Fibroblast of gingiva (primary cell): ENCODE measurements at regions not wholly inside any gene's neighbourhood (a gene's known extent, or its start where the extent isn't known, plus 50 kb on each side); places are given as distances from the start of the nearest gene placed in this dataset.
"Not testable (repeated sequence)": the region's sequence is repeated elsewhere in the genome, so short reads cannot be mapped to it uniquely, and the experiment has no call there.

Experiments
- DNase-seq: peaks from one replicate; pipeline ENCODE4 v3.0.0-alpha.2; 2011; ENCODE audit warnings: low read depth

DNA sequence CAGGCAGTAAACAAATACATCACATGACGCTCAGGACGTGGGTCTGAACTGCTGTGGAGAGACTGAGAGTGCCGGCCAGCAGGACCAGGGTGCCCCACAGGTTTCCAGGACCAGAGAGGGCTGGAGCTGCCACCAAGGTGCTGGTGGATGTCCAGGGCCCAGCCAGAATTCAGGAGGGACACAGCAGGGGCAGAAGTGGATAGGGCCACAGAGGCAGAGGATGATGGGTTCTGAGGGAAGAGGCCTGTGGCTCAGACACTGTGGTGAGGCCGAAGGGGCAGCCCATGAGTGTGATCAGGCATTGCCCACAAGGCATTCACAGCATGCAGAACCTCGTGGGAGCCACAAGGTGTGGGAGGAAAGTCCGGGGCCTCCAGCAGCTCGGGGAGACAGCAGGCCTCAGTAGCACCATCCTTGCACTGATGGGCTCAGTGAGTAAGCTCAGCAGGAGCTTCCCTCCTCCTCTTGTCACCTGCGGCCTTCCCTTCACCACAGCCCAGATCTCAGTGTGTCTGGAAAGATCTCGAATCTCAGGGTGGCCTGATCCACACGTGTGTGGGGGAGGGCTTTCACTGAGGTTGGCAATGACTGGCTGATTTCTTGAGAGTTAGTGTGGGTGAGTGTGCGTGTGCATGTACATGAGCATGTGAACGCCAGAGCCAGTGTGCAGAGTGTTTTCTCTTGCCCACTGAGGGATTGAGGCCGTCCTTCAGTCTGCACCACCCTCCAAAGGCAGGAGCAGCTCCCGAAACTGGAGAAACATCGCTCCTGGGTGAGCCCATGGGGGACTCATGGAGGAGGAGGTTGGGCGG is 181.8 kb upstream of the RAB6C start:
- DNase-seq: no peak

DNA sequence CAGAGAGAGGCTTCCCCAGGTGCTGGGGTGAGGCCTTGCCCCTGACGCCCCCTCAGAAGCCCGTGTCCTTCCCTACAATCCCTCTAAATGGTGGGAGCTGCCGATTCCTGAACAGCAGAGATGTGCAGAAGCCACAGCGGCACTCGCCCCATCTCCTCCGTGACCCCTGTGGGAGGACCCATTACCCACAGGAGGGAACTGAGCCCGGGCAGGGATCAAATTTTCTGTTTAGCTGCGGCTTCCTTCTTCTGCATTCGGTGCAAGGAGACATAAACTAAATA is 181.2 kb upstream of the RAB6C start:
- DNase-seq: no peak

DNA sequence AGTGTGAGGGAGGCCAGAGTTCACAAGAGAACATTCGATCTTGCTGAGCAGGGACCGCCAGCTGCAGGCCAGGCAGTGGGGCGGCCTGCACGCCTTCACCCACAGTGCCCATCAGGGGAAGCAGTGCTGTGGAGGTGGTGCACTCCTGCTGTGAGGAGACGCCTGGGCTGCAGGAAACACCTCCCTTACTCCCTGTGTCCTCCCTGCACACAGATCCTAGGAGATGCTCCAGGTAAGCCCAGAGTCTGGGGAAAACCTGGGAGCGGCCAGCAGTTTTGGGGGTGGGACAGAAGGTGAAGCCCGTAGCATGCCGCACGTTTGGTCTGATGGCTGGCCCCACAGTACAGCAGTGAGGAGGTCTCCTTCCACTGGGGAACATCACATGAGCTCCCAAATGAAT is 180.8 kb upstream of the RAB6C start:
- DNase-seq: no peak

DNA sequence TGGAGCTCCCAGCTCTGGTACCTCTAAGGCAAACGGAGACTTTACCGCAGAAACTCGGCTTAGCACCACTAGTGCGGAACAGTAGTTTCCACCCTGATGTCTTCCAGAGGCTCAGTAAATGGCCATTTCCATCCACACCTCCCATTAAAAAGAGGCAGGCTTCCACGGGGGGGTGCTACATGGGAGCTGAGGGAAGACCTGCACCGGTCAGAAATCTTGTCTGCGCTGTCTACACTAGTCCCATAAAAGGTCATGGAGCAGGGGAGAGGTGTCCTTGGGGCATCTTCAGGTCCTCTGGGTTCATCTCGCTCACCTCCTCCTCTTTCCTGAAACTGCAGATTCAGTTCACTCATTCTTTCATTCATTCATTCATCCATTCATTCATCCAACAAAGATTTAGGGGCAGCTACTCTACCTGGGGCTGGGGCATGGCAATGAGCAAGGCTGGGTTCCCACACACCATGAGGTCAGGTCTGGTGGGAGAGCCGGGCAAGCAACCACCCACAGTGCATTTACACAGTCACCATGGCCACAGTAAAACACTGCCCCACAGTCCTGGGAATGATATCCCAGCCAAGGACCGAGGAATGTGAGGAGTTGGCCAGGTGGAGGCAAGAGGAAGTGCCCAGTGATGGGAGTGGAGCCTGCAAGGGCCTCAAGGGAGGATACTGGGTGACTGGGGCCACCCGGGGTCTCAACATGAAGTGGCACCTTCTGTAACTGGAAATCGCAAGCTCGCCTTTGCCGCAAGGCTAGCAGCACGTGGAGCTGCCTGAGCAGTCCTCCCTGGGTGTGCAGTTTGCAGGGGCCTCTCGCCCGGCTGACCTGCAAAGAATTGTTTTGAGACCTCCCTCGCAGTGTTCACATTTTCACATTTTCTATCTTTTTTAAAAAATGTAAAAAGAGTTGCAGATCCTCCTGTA is 180.2 kb upstream of the RAB6C start:
- DNase-seq: no peak

DNA sequence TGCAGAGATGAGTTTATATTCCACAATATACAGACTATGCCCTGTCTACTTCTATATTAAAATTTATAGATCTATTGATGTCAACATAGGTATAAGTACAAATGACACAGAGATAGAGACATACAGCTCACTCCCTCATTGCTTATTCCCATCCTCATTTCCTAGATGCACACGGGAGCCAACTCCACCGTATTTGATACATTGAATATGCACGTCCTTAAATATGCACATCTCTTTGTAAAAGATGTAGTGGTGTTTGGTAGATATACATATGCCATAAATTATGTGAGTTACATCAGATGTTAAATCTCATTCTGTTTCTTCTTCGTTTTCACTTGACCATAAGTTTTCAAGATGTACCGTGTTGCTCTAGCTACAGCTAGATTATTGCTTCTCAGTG is 179.2 kb upstream of the RAB6C start:
- DNase-seq: no peak

DNA sequence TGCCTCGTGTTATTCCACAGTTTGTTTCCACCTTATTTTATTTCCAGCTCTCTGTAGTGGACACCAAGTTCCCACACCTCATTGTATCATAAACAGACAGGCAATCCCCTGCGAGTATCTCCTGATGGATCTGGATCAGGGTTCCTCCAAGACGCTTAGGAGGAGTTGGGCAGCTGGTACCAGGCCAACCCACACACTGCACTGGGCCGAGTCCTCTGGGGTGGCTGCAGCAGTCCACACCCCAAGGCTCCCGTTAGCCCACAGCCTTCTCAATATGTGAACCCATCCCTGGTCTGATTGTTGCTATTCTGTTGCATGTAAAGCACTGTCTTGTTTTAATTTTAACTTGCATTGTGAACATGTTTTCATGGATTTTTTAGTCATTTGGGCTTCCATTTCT is 178.8 kb upstream of the RAB6C start:
- DNase-seq: no peak

DNA sequence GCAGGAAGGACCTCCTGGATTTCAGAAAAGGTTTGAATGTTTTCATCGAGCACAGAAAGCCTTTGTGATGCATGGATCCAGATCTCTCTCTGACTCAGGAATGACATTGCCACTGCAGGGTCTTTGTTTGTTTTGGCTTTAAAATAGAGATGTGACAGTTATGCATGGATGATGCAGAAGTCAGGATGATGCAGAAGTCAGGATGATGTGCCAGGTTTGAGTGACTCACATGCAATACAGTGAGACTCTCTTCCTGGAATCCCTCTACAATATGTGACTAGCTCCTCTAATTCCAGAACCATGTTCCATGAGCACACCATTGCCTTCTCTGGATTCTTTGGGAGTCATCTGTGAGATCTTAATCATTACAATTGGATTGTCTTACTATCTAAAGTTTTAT is 177.9 kb upstream of the RAB6C start:
- no peak for DNase-seq

DNA sequence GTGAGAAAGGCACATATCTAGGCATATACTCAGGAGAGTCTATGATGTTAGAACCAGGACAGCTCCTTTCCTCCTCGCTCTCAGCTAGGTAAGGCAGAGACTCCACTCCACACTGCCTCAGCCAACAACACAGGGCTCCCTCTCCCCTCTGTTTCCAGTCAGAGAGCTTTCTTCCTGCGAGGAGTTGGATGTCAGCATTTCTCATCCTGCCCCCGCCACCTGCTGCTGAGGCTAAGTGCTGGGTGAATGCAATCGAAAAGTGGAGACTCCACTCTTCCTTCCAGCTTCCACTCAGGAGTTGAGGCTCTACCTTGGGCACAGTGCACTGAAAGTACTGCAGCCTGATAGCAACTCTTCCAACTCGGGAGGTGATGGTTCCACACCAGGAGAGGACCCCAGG is 177.2 kb upstream of the RAB6C start:
- DNase-seq: no peak

DNA sequence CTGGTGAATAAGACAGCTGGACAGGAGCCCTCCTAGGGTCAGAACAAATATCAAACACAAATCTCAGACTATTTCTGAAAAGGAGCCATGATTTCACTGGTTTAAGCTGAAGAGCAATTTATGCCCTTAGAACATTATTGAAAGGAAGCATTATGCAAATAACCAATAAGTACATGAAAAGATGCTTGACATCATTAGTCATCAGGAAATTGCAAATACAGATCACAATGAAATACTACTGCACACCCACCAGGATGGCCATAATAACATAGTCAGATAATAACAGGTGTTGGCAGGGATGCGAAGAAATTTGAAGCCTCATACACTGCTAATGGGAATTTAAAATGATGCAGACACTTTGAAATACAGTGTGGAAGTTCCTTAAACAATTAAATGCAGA is 176.4 kb upstream of the RAB6C start:
- no peak for DNase-seq

DNA sequence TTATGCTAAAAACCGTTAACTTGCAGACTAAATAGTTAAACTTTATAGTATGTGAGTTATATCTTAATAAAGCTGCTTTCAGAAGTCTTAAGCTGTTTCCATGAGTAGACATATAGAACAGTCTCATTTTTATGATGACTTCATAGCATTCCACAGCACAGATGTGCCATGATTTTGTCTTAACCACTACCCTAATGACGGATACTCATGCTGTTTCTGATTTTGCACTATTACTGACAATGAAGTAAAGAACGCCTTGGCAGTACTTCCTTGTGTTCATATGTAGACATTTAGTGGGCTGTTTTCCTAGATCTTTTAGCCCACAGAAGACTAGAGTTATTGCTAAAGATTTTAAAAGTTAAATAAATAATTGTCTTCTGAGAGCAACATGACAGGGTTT is 175.6 kb upstream of the RAB6C start:
- DNase-seq: no peak

DNA sequence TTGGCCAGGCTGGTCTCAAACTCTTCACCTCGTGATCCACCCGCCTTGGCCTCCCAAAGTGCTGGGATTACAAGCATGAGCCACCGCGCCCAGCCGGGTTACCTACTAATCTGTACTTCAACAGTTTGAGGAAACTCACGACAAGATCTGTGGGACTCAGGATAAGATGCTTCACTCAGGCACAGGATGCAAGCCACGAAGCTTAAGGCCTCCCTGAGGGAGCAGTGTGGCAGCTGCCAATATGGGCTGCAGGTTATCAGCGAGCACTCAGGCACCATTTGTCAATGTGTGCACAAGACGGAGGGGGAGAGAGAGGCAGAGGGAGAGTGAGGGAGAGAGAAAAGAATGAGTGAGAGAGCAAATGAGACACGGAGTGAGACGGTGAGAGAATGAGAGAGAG is 173.6 kb upstream of the RAB6C start:
- DNase-seq: no peak

DNA sequence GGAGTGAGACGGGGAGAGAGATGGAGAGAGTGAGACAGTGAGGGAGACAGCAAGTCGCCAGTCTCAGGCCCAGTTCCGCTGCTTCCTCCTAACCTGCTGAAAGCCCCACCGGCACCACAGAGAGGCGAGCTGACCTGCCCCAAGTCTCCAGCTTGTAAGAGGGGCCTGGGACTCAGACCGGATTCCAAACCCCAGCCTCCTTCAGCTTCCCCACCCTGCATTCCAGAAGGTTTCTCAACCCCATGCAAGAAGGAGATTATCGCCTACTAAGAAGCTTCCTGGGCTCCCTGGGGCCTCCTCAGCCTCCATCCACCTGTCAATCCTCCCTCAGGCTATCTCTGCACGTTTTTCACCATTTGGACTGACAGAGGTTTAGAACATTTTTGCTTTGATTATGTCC is 173.1 kb upstream of the RAB6C start:
- DNase-seq: no peak

DNA sequence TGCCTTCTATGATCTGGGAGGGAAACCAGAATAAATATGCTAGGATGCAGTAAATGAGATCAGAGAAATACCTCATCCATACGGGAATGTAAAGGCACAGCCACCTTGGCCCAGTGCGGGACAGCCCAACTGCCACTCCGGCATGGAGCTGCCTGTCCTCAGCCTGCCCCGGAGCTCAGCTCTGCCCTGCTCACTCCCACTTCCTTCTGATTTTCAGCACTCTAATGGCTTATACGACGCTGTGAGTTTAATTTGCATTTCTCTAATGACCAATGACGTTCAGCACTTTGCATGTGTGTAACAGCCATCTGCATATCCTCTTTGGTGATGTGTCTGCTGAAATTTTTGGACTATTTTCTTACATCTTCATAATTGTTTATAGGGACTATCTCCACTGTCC is 172.5 kb upstream of the RAB6C start:
- DNase-seq: no peak

DNA sequence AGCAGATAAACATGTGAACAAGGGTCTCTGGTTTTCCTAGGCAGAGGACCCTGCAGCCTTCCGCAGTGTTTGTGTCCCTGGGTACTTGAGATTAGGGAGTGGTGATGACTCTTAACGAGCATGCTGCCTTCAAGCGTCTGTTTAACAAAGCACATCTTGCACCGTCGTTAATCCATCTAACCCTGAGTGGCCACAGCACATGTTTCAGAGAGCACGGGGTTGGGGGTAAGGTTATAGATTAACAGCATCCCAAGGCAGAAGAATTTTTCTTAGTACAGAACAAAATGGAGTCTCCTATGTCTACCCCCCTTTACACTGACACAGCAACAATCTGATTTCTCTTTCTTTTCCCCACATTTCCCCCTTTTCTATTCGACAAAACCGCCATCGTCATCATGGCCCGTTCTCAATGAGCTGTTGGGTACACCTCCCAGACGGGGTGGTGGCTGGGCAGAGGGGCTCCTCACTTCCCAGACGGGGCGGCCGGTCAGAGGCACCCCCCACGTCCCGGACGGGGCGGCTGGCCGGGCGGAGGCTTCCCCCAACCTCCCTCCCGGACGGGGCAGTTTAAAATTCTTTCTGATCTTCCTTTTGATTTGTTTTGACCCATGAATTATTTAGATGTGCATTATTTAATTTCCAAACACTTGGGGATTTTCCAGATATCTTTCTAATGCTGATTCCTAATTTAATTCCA is 171.7 kb upstream of the RAB6C start:
- DNase-seq: not testable (repeated sequence)

DNA sequence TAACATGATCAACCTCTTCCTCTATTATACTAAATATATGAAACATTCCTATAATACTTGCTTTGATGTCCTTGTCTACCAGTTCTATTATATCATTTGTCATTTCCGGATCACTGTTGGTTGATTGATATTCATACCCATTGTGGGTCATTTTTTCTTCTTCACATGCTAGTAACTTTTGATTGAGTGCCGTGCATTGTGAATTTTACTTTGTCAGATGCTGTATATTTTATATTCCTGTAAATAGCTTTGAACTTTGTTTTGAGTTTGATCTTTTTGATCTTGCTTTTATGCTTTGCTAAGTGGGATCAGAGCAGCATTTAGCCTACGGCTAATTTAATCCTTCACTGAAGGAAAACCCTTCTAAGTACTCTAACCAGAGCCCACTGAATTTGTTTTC is 168.9 kb upstream of the RAB6C start:
- no peak for DNase-seq

DNA sequence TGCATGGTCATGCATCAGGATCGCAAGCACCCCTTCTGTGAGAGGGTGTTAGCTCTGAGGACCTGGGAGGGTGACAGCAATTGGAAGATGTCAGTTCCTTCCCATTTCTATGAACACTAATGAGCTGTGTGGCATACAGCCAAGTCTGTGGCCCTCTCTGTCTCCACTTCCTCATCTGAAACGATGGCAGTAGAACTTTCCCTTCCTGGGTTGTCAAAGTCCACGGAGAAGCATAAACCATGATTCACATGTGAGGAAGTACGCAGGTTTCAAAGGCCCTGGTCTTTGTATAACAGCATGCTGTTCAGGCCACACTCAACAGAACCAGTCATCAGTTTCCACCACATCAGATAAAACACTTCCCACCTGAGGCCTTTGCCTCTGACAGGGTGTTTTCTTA is 167.4 kb upstream of the RAB6C start:
- DNase-seq: no peak

DNA sequence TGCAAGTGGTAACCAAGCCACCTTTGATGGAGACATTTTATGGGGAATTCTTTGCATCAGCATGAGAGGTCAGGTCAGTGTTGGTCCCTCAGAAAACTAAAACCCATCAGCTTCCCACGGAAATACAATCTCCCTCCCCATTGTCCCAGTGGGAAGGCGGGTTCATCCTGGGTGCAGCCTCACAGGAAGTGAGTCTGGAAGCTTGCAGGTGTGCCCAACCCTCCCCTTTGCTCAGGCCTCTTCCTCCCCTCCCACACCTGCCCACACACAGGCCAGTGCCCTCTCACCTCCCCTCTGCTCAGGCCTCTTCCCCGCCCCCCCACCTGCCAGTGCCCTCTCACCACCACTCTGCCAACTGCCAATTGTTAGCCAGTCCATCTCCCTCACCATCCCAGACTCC is 166.8 kb upstream of the RAB6C start:
- DNase-seq: no peak

DNA sequence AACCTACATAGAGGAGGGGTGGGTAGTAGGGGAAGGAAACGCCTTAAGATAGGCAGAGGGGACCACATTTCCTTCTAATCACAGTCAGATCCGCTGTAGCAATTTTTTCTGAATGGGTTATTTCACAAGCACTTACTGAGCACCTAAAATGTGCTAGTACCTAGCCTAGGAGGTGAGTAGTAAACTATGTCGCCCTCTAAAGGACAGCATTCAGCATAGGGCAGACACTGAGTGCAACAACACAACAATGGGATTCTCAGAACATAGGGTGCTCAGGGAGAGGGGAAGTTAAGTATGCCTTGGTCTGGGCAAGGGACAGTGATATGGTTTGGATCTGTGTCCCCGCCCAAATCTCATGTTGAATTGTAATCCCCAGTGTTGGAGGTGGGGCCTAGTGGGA is 166.1 kb upstream of the RAB6C start:
- DNase-seq: no peak

DNA sequence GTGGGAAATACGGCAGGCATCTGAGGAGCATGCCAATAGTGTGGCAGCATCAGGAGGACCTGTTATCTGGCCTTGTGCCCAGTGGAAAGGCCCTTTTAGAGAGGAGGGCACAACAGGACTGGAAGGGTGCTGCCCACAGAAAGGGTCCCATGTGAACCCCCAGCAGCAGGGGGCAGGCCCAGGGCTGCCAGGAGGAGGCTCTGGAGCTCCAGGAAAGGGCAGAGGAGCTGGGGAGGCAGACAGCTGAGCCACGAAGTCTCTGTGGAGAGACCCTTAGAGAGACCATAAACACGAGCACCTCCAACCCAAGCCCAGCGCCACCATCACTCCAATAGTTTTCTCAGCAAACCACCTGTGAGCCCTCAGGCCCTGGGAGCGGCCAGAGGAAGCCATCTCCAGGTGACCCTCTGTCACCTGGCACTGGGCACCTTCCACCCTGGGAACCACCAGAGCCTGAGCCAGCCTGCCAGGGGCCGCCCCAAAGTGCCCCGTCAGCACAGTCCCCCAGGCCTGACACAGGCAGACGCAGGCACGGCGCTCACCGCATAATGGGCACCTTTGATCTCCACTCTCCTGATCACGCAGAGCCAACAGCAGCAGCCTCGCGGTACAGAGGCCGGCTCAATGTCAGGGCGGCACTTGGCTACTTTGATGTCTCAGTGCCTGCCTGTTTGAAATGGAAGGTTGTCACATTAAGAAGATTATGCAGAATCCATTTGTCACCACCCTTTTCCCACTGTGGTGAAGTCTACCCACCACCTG is 162.5 kb upstream of the RAB6C start:
- no peak for DNase-seq

DNA sequence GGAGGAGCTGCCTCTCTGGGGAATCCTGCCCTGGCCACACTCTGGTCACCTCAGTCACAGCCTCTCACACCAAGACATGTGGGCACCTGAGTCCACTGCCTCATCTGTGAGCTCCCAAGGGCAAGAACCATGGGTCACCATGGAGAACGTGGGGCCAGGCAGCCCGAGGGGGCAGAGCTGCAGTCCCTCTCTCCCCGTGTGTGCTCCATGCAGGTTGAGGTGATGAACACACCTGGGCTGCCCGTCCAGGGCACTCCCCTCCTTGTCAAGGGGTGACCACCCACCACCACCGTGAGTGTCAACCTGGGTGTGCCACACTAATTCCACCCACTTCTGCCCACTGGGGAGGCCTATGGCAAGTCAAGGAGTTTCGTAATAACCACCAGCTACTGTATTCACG is 159.6 kb upstream of the RAB6C start:
- DNase-seq: no peak

DNA sequence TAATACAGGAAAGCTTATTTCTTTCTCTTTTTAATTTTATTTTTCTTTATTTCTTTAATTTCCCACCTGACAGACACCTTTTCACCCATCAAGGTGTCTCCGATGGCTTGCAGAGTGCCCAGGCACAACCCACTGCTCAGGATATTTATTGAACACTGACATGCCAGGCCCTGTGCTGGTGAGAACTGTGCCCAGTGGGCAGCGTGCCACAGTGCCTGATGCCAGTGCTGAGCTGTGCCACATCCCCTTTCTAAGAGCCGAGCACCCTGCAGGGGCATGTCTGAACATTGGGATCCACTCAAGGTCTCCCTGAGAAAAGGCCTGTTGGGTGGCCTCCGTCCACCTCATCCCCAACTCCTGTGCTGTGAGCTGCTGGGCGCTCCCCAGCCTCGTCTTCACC is 158.6 kb upstream of the RAB6C start:
- DNase-seq: no peak

DNA sequence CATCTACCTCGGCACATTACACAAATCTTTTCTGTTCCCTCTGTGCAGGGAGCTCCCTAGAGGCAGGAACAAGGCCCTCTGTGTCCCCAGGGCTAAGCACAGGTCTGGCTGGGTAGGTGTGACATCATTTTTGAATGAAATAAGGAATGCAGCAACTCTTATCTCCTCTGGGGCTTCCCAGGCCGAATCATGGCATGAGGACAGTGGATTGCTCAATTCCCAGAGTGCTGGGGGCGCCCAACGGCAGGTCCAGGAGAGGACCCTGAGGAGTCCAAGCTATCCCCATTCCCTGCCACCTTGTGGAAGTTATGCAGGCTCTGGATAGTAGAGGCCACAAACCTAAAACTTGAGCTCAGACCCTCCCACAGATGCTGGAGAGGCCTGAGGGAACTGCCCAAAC is 158.0 kb upstream of the RAB6C start:
- no peak for DNase-seq
